BE2C (cell line): ENCODE measurements at regions not wholly inside any gene's neighbourhood (a gene's known extent, or its start where the extent isn't known, plus 50 kb on each side); places are given as distances from the start of the nearest gene placed in this dataset.
A peak's percentile ranks its signal among the peaks of the same experiment; 100 is the strongest.

ENCODE experiments used
- DNase-seq: peaks from one replicate; pipeline ENCODE4 v3.0.0-alpha.2; 2020
- H3K27me3 ChIP-seq: fragments of 250-450 bp; sonication (Bioruptor Pico); 2 replicates; pipeline ENCODE4 v1.5.1; 2020; ENCODE audit warnings: mild to moderate bottlenecking
- H3K36me3 ChIP-seq: fragments of 250-450 bp; sonication (Bioruptor Pico); 2 replicates; pipeline ENCODE4 v1.5.1; 2020; ENCODE audit warnings: mild to moderate bottlenecking
- H3K4me1 ChIP-seq: fragments of 250-450 bp; sonication (Bioruptor Pico); 2 replicates; pipeline ENCODE4 v1.5.1; 2020
- H3K4me3 ChIP-seq: 2 replicates; pipeline ENCODE4 v1.5.1; 2011; ENCODE audit warnings: low read depth, low read length
- H3K9me3 ChIP-seq: fragments of 250-450 bp; sonication (Bioruptor Pico); 2 replicates; pipeline ENCODE4 v1.5.1; 2020
- TF ChIP-seq, protein P1 (sequence below): IDR thresholded peaks from 2 replicates; pipeline ENCODE4 v1.5.1; 2012; ENCODE audit warnings: mild to moderate bottlenecking, low read depth, low read length

DNA sequence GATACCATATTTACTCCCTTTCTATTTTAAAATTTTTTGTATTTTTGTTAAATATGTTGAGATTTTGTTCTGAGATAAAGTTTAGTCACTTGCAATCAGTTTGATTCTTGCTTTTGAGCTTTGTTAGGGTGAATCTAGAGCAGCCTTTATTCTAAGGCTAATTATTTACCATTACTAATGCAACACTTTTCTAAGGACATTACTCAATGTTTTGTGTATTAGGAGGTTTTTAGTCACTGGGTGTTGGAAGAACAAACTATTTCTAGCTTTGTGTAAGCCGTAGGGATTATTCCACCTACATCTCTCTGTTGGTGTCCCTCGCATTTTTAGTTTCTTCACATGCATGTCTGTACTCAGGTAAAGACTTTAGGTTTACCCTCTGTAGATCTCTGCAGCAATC lies 379.5 kb upstream of the CD180 start:
- no peaks in the 10 kb centered on the region for H3K4me1 ChIP-seq
- no peak for DNase-seq
- no peaks in the 10 kb centered on the region for H3K9me3 ChIP-seq
- no peak overlapping the region for H3K4me3 ChIP-seq
- TF ChIP-seq, protein P1, sequence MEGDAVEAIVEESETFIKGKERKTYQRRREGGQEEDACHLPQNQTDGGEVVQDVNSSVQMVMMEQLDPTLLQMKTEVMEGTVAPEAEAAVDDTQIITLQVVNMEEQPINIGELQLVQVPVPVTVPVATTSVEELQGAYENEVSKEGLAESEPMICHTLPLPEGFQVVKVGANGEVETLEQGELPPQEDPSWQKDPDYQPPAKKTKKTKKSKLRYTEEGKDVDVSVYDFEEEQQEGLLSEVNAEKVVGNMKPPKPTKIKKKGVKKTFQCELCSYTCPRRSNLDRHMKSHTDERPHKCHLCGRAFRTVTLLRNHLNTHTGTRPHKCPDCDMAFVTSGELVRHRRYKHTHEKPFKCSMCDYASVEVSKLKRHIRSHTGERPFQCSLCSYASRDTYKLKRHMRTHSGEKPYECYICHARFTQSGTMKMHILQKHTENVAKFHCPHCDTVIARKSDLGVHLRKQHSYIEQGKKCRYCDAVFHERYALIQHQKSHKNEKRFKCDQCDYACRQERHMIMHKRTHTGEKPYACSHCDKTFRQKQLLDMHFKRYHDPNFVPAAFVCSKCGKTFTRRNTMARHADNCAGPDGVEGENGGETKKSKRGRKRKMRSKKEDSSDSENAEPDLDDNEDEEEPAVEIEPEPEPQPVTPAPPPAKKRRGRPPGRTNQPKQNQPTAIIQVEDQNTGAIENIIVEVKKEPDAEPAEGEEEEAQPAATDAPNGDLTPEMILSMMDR: no peak
- no peaks in the 10 kb centered on the region for H3K27me3 ChIP-seq
- H3K36me3 ChIP-seq: no peaks in the 10 kb centered on the region

DNA sequence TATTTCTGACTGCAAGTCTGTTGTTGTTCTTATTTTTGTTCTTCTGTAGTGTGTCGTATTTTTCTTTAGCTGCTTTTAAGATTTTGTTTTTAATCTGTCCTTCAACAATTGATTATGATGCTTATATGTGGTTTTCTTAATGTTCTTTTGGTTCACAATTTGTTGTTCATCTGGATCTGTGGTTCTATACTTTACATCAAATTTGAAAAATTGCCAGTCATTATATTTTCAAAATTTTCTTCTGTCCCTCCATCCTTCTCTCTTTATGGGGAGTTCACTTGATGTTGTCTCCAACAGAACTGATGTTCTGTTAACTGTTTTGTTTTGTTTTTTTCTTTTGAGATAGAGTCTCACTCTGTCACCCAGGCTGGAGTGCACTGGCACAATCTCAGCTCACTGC lies 378.5 kb upstream of the CD180 start:
- Histone ChIP-seq H3K4me1 (no peaks in the 10 kb centered on the region), H3K4me3 (no peak overlapping the region), H3K27me3 (no peaks in the 10 kb centered on the region), H3K36me3 (no peaks in the 10 kb centered on the region), H3K9me3 (no peaks in the 10 kb centered on the region)
- no peak for DNase-seq
- TF ChIP-seq, protein P1: no peak

DNA sequence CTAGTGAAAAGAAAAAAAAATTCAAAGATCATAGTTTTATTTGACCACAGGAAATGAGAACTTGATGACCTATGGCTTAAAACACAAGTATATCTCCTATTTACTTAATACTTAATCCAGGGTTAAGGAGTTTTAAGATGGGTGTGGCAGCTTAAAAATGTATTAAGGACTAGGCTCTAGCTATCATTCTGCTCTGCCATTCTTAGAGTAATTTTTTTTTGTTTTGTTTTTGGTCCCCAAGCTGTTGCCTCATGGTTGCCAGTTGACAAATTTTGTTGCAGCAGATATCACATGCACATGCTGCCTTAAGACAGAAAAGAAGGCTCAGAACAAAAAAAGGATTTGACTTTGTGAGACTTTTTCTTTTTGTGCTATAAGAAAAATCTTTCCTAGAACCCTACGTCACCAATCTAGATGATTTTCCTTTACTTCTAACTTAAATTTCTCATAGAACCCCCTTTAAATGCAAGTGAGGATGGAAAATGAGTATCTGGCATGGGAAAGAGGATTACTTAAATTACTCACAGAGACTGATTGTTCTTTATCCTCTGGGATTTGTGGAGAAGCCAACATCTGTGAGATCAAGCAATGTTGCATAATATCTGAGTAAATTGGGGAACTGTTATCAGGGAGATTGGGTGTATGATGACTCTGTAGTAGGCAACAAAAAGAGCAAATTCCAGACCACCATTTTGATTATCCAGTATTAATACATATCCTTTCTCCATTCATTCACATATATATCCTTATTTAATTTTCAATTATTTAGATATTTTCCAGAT lies 364.7 kb upstream of the CD180 start:
- Histone ChIP-seq H3K4me3 (no peak overlapping the region), H3K36me3 (no peaks in the 10 kb centered on the region), H3K9me3 (no peaks in the 10 kb centered on the region), H3K4me1 (no peaks in the 10 kb centered on the region), H3K27me3 (no peaks in the 10 kb centered on the region)
- no peak for DNase-seq
- TF ChIP-seq, protein P1: no peak

DNA sequence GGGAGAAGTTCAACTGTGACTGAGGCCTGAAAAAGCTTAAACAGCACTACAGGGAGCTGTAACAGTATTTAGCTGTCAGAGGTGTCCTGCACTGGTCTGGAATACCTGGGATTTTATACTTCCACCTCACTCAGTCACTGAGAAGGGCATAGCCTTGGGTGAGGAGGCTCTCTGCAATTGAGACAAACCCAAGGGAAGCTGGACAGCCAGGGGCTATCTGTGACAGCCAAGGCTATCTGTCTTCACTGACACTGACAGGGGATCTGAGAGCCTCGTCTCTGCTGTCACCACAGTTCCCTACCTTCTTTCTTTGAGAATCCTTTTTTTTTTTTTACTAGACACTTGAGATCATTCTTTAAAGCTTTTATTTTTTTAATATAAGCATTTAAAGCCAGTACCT lies 356.2 kb upstream of the CD180 start:
- DNase-seq: peak; percentile 6
- H3K4me3 ChIP-seq: no peak overlapping the region
- no peaks in the 10 kb centered on the region for H3K9me3 ChIP-seq
- H3K4me1 ChIP-seq: no peaks in the 10 kb centered on the region
- no peaks in the 10 kb centered on the region for H3K36me3 ChIP-seq
- H3K27me3 ChIP-seq: no peaks in the 10 kb centered on the region
- TF ChIP-seq, protein P1: no peak

DNA sequence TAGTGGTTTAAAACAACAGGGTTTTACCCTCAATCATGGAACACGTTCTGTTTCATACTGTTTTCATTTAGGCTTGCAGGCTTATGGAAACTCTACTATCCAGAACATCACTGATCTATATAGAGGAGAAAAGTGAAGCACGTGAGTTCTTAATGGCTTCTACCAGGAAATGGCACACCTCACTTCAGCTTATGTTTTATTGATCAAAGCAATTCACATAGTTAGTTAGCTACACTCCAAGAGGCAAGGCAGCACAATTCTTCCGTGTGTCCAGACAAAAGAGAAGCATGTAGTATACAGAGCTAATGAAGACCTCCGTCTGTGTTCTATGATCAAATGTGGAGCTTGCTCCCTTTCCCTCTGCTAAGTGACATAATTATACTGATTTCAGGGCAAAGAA lies 353.3 kb upstream of the CD180 start:
- Histone ChIP-seq H3K36me3 (no peaks in the 10 kb centered on the region), H3K27me3 (no peaks in the 10 kb centered on the region), H3K4me1 (no peaks in the 10 kb centered on the region), H3K9me3 (no peaks in the 10 kb centered on the region), H3K4me3 (no peak overlapping the region)
- TF ChIP-seq, protein P1: no peak
- no peak for DNase-seq

DNA sequence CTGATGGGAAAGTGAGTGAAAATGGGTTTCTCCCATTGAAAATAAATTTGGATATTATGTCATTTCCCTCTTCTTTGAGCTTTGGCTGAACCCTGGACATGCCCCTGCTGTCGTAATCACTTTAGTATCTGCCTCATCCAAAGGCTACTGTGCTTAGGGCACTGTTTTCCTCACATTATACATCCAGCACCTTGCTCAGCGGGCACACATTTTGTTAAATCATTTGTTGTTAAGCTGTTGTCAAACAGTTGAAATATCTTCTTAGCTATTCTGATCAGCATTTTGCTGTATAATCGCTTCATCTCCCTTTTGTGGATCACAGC lies 352.7 kb upstream of the CD180 start:
- no peaks in the 10 kb centered on the region for H3K27me3 ChIP-seq
- no peak for DNase-seq
- no peaks in the 10 kb centered on the region for H3K36me3 ChIP-seq
- TF ChIP-seq, protein P1: no peak
- H3K4me3 ChIP-seq: no peak overlapping the region
- H3K4me1 ChIP-seq: no peaks in the 10 kb centered on the region
- no peaks in the 10 kb centered on the region for H3K9me3 ChIP-seq
